Fibroblast of lung (primary cell): ENCODE measurements at regions not wholly inside any gene's neighbourhood (a gene's known extent, or its start where the extent isn't known, plus 50 kb on each side); places are given as distances from the start of the nearest gene placed in this dataset.

Source experiments
- DNase-seq, 2 donors: peaks; one replicate each; pipeline versions ENCODE4 v3.0.0 to v3.0.0-alpha.2; 2010; ENCODE audit warnings: low read depth in 2 of 2
- H2AFZ ChIP-seq: 2 replicates; pipeline ENCODE4 v1.5.1; 2012; ENCODE audit warnings: low read length, control low read depth, inconsistent platforms
- H3K27ac ChIP-seq: 2 replicates; pipeline ENCODE4 v1.5.1; 2011; ENCODE audit warnings: low read length, control low read depth; ENCODE audit not compliant: insufficient read depth
- H3K27me3 ChIP-seq: 2 replicates; pipeline ENCODE4 v1.5.1; 2011; ENCODE audit warnings: mild to moderate bottlenecking, low read length; ENCODE audit not compliant: control insufficient read depth, insufficient read depth
- H3K36me3 ChIP-seq: 2 replicates; pipeline ENCODE4 v1.5.1; 2011; ENCODE audit warnings: low read length; ENCODE audit not compliant: control insufficient read depth, insufficient read depth
- H3K4me1 ChIP-seq: 2 replicates; pipeline ENCODE4 v1.5.1; 2011; ENCODE audit warnings: low read length; ENCODE audit not compliant: control insufficient read depth, insufficient read depth; ENCODE audit errors: extremely low read depth
- H3K4me2 ChIP-seq: 2 replicates; pipeline ENCODE4 v1.5.1; 2011; ENCODE audit warnings: low read length, control low read depth; ENCODE audit not compliant: insufficient read depth; ENCODE audit errors: extremely low read depth
- H3K4me3 ChIP-seq, 4 experiments: fragments of 200-600 bp in 1 of 4; sonication (generic) in 1 of 4; replicated peaks in 1 of 4; 2 replicates each; pipeline ENCODE4 v1.5.1; 2011 to 2016; ENCODE audit warnings: low read length in 4 of 4, low read depth in 3 of 4, mild to moderate bottlenecking in 3 of 4, control low read depth in 2 of 4, inconsistent platforms in 1 of 4, mixed read lengths in 1 of 4; ENCODE audit not compliant: insufficient read depth in 1 of 4; ENCODE audit errors: control extremely low read depth in 1 of 4
- H3K79me2 ChIP-seq: 2 replicates; pipeline ENCODE4 v1.5.1; 2012; ENCODE audit warnings: mild to moderate bottlenecking, low read length, inconsistent platforms; ENCODE audit not compliant: control insufficient read depth, insufficient read depth
- H3K9ac ChIP-seq: 2 replicates; pipeline ENCODE4 v1.5.1; 2011; ENCODE audit warnings: mild to moderate bottlenecking, low read length, control low read depth; ENCODE audit not compliant: insufficient read depth
- H3K9me3 ChIP-seq: 2 replicates; pipeline ENCODE4 v1.5.1; 2012; ENCODE audit warnings: low read depth, low read length; ENCODE audit not compliant: control insufficient read depth, insufficient read depth
- H4K20me1 ChIP-seq: 2 replicates; pipeline ENCODE4 v1.5.1; 2011; ENCODE audit warnings: low read length; ENCODE audit not compliant: control insufficient read depth, insufficient read depth; ENCODE audit errors: extremely low read depth
- CTCF ChIP-seq, 2 donors: IDR thresholded peaks in 1 of 2; conservative IDR thresholded peaks in 1 of 2; 1 replicate in 1 of 2; 2 replicates in 1 of 2; pipeline ENCODE4 v1.5.1; 2011 to 2012; ENCODE audit warnings: low read length in 2 of 2, control low read depth in 1 of 2, inconsistent platforms in 1 of 2, low read depth in 1 of 2, mild to moderate bottlenecking in 1 of 2
- EZH2 ChIP-seq: IDR thresholded peaks from 2 replicates; pipeline ENCODE4 v1.5.1; 2012; ENCODE audit warnings: low read length, control low read depth, mild to moderate bottlenecking; ENCODE audit errors: missing control alignments

DNA sequence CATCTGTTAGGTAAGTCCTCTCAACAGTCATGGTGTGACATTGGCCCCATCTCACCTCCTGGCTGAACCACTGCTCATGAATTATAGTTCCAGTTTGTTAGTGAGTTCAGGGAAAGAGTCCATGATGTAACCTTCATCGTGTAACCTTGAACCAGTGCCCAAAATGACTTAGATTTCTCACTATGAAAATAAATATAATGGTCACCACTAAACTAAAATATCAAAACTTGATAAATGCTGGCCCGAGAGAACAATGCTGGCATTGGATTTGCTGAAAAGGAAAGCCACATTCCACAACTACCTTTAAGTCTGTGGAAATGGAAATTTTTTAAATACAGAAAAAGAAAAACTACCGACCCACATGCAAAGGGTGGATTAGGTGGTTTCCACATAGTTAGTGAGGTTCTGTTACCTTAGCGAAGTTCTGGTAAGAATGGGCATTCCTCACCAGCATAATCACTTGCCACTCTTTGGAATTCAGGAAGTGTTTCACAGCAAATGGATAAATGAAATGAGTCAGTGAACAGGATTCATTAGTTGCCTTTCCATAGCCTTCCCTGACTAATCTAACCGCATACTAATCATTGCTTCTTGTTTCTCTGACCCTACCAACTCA lies 133.9 kb upstream of the CTAGE1 start:
- peak overlapping the region; percentile 10 for H3K27ac ChIP-seq
- TF ChIP-seq EZH2 (no peak), CTCF (conservative IDR thresholded peaks at IDR 0.05 in 1 of 2, IDR thresholded peaks at IDR 0.05 in 1 of 2; ENCODE audit: low read depth in 1 of 2, low read length in 2 of 2) (no peak)
- peaks cover 8% of the 10 kb centered on the region for H3K4me1 ChIP-seq
- no peak overlapping the region for H3K9ac ChIP-seq
- H3K27me3 ChIP-seq: no peaks in the 10 kb centered on the region
- no peak overlapping the region for H3K4me3 ChIP-seq
- DNase-seq: peak; percentile 86 to 100
- no peaks in the 10 kb centered on the region for H4K20me1 ChIP-seq
- H3K4me2 ChIP-seq: peak overlapping the region; percentile 29
- no peak overlapping the region for H2AFZ ChIP-seq
- H3K79me2 ChIP-seq: no peaks in the 10 kb centered on the region
- H3K9me3 ChIP-seq: no peaks in the 10 kb centered on the region
- H3K36me3 ChIP-seq: no peaks in the 10 kb centered on the region

DNA sequence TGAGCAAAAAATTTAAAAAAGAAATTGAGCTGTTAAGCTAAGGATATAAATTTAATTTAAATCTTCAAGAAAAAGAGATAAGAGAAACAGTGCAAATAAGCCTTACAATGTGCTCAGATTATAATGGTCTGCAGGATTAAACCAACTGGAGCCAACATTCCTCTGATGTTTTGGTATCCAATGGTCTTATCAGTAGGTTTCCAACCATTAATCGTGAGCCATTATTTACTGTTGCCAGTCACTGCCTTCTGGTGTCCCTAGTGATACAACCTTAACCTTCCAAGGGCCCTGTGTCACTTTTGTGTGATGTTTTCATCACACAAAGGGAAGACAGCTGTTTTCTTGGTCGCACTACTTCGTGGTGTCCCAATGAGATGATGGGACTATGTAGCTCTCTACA lies 134.5 kb upstream of the CTAGE1 start:
- no peak overlapping the region for H3K4me2 ChIP-seq
- peaks cover 8% of the 10 kb centered on the region for H3K4me1 ChIP-seq

GRCh38 chr18:22552899-22553460 lies 135.3 kb upstream of the CTAGE1 start:
- Histone ChIP-seq H3K27ac (no peak overlapping the region), H3K36me3 (no peaks in the 10 kb centered on the region), H3K4me1 (peaks cover 8% of the 10 kb centered on the region), H3K79me2 (no peaks in the 10 kb centered on the region), H3K4me3 (no peak overlapping the region), H2AFZ (no peak overlapping the region), H4K20me1 (no peaks in the 10 kb centered on the region), H3K9ac (no peak overlapping the region), H3K9me3 (no peaks in the 10 kb centered on the region), H3K4me2 (no peak overlapping the region), H3K27me3 (no peaks in the 10 kb centered on the region)
- no peak for DNase-seq
- TF ChIP-seq CTCF (conservative IDR thresholded peaks at IDR 0.05 in 1 of 2, IDR thresholded peaks at IDR 0.05 in 1 of 2; ENCODE audit: low read depth in 1 of 2, low read length in 2 of 2) (no peak), EZH2 (no peak)

More for the DNA sequence above, 134.5 kb upstream of the CTAGE1 start:
- no peaks in the 10 kb centered on the region for H3K79me2 ChIP-seq
- no peaks in the 10 kb centered on the region for H4K20me1 ChIP-seq
- DNase-seq: peak in 1 of 2 donors; percentile 84
- no peaks in the 10 kb centered on the region for H3K27me3 ChIP-seq
- H3K27ac ChIP-seq: no peak overlapping the region
- H3K9me3 ChIP-seq: no peaks in the 10 kb centered on the region
- H3K4me3 ChIP-seq: no peak overlapping the region
- no peak overlapping the region for H3K9ac ChIP-seq
- no peaks in the 10 kb centered on the region for H3K36me3 ChIP-seq
- TF ChIP-seq EZH2 (no peak), CTCF (conservative IDR thresholded peaks at IDR 0.05 in 1 of 2, IDR thresholded peaks at IDR 0.05 in 1 of 2; ENCODE audit: low read depth in 1 of 2, low read length in 2 of 2) (no peak)
- no peak overlapping the region for H2AFZ ChIP-seq
